Tibial artery (tissue), 4 donors: ENCODE measurements at regions not wholly inside any gene's neighbourhood (a gene's known extent, or its start where the extent isn't known, plus 50 kb on each side); places are given as distances from the start of the nearest gene placed in this dataset.

ENCODE experiments used
- DNase-seq, 2 donors: peaks; one replicate each; pipeline ENCODE4 v3.0.0-alpha.2; 2019
- H3K27ac ChIP-seq, 2 donors: fragments of 200-600 bp; sonication (generic) in 1 of 2; 1 replicate in 1 of 2; 2 replicates in 1 of 2; pipeline ENCODE4 v1.5.1; 2018 to 2019; ENCODE audit warnings: mild to moderate bottlenecking in 1 of 2
- H3K27me3 ChIP-seq, 2 donors: fragments of 200-600 bp; sonication (generic) in 1 of 2; one replicate each; pipeline versions ENCODE4 v1.5.1 to v1.6.0; 2016 to 2019
- H3K36me3 ChIP-seq, 3 donors: fragments of 200-600 bp; sonication (generic) in 2 of 3; one replicate each; pipeline ENCODE4 v1.5.1; 2016 to 2019; ENCODE audit warnings: mild to moderate bottlenecking in 2 of 3
- H3K4me1 ChIP-seq, 4 donors: fragments of 200-600 bp; sonication (generic) in 2 of 4; 1 replicate in 3 of 4; 2 replicates in 1 of 4; pipeline ENCODE4 v1.5.1; 2016 to 2019
- H3K4me3 ChIP-seq, 2 donors: fragments of 200-600 bp; sonication (generic) in 1 of 2; 1 replicate in 1 of 2; 2 replicates in 1 of 2; pipeline ENCODE4 v1.5.1; 2018 to 2019; ENCODE audit warnings: mild to moderate bottlenecking in 2 of 2
- H3K9me3 ChIP-seq, 3 donors: fragments of 200-600 bp; sonication (generic) in 1 of 3; one replicate each; pipeline ENCODE4 v1.5.1; 2016 to 2019
- CTCF ChIP-seq, 2 experiments: fragments of 200-600 bp in 1 of 2; fragments of 450-650 bp in 1 of 2; IDR thresholded peaks; one replicate each; pipeline ENCODE4 v1.5.1; 2017 to 2019; ENCODE audit warnings: antibody characterized with exemption in 2 of 2, mild to moderate bottlenecking in 1 of 2, moderate library complexity in 1 of 2
- intact Hi-C: fragments of 100-400 bp; cut with DNase I; formaldehyde crosslinking; loops from one replicate; pipeline ENCODE4 v1.15.0; 2023; ENCODE audit warnings: low total_unique reads

GRCh38 chr1:62978741-62979140, 194.8 kb downstream of the ATG4C start:
- Histone ChIP-seq H3K27ac (no peak overlapping the region), H3K36me3 (no peaks in the 10 kb centered on the region), H3K4me1 (no peaks in the 10 kb centered on the region), H3K9me3 (no peaks in the 10 kb centered on the region), H3K27me3 (peaks cover 0 to 2% of the 10 kb centered on the region in 2 donors), H3K4me3 (no peak overlapping the region)
- no peak for TF ChIP-seq CTCF (IDR thresholded peaks at IDR 0.05)
- no peak for DNase-seq
- intact Hi-C loops: no loop called here

GRCh38 chr1:62981434-62981833, 197.5 kb downstream of the ATG4C start:
- TF ChIP-seq CTCF (IDR thresholded peaks at IDR 0.05): no peak
- intact Hi-C loops: no loop called here
- Histone ChIP-seq H3K4me1 (no peaks in the 10 kb centered on the region), H3K27ac (no peak overlapping the region), H3K27me3 (no peaks in the 10 kb centered on the region), H3K36me3 (no peaks in the 10 kb centered on the region), H3K9me3 (no peaks in the 10 kb centered on the region), H3K4me3 (no peak overlapping the region)
- DNase-seq: no peak

- Histone ChIP-seq H3K27ac (no peak overlapping the region), H3K27me3 (peaks cover 0 to 4% of the 10 kb centered on the region in 2 donors), H3K4me1 (no peaks in the 10 kb centered on the region), H3K4me3 (no peak overlapping the region), H3K9me3 (no peaks in the 10 kb centered on the region), H3K36me3 (no peaks in the 10 kb centered on the region)
- intact Hi-C loops: no loop called here
- no peak for TF ChIP-seq CTCF (IDR thresholded peaks at IDR 0.05)
- no peak for DNase-seq
Observed at GRCh38 chr1:62988867-62989266, 204.9 kb downstream of the ATG4C start.

- no peak for DNase-seq
- no peak for TF ChIP-seq CTCF (IDR thresholded peaks at IDR 0.05)
- intact Hi-C loops: no loop called here
- Histone ChIP-seq H3K27me3 (peaks cover 0 to 6% of the 10 kb centered on the region in 2 donors), H3K27ac (no peak overlapping the region), H3K4me3 (no peak overlapping the region), H3K4me1 (no peaks in the 10 kb centered on the region), H3K36me3 (no peaks in the 10 kb centered on the region), H3K9me3 (no peaks in the 10 kb centered on the region)
Observed at GRCh38 chr1:62989497-62989896, 205.6 kb downstream of the ATG4C start.

- DNase-seq: no peak
- no peaks in the 10 kb centered on the region for H3K4me1 ChIP-seq
- H3K36me3 ChIP-seq: no peaks in the 10 kb centered on the region
- no peak for TF ChIP-seq CTCF (IDR thresholded peaks at IDR 0.05)
- no peaks in the 10 kb centered on the region for H3K9me3 ChIP-seq
- peaks cover 0 to 10% of the 10 kb centered on the region in 2 donors for H3K27me3 ChIP-seq
- no peak overlapping the region for H3K4me3 ChIP-seq
- intact Hi-C loops: no loop called here
- no peak overlapping the region for H3K27ac ChIP-seq
Observed at GRCh38 chr1:62991152-62991551, 207.2 kb downstream of the ATG4C start.

- DNase-seq: no peak
Observed at GRCh38 chr1:62993844-62994243, 209.9 kb downstream of the ATG4C start.

More at GRCh38 chr1:62993844-62994243, 209.9 kb downstream of the ATG4C start:
- H3K27me3 ChIP-seq: peaks cover 0 to 15% of the 10 kb centered on the region in 2 donors
- TF ChIP-seq CTCF (IDR thresholded peaks at IDR 0.05): no peak
- H3K27ac ChIP-seq: no peak overlapping the region
- intact Hi-C loops: no loop called here
- no peaks in the 10 kb centered on the region for H3K4me1 ChIP-seq
- H3K9me3 ChIP-seq: no peaks in the 10 kb centered on the region
- no peak overlapping the region for H3K4me3 ChIP-seq
- no peaks in the 10 kb centered on the region for H3K36me3 ChIP-seq
